ENCODE measurements at regions not wholly inside any gene's neighbourhood (a gene's known extent, or its start where the extent isn't known, plus 50 kb on each side); places are given as distances from the start of the nearest gene placed in this dataset.

DNA sequence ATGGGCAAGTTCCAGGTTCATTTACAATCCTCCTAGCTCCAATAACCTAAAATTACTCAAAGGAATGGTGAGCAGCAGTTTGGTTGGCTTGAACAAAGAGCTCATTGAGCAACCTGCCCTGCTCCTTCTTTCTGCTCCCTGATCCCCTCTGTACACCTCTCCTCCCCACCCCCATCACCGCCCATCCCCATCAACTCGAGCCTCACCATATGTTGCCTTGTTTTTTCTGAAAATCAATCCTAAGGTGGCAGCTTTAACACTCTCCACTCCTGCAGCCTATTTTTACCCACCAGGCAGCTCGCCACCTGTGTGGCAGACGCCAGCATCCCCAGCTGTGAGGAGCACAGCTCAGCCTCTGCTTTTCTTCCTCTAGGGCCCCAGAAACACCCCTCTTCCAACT, 533.4 kb upstream of the BRINP1 start:
- DNase-seq (ENCODE audit: low spot score in 2 of 2): no peak
- 52% methylated on average over 4 of the region's 4 CpGs for WGBS, 2 donors
- intact Hi-C loops (cut with DNase I; ENCODE audit: low total_unique reads): no loop called here
- no peak overlapping the region for H3K4me3 ChIP-seq (ENCODE audit: low read depth, poor library complexity, severe bottlenecking)
- TF ChIP-seq POLR2A (IDR thresholded peaks at IDR 0.05) (no peak), CTCF (IDR thresholded peaks at IDR 0.05) (no peak)

DNA sequence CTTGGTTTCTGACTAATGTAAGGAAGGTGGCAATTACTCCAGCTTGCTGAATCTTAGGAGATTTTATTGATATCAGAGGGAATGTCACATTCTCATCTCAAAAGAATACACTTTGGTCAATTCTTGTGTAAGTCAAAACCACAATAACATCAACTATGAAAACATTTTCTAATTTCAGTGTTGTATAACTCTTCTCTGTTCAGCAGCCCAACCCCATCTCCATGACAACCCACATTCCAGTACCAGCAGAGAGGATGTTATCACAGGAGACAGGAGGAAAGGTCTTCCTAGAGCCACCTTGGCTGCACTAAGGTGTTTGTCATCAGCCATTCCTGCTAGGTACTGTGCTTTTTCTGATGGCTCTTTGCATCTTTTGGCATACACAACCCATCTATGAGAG, 529.1 kb upstream of the BRINP1 start:
- intact Hi-C loops (cut with DNase I; ENCODE audit: low total_unique reads): no loop called here
- no peak for DNase-seq (ENCODE audit: low spot score in 2 of 2)
- TF ChIP-seq POLR2A (IDR thresholded peaks at IDR 0.05): no peak
- no peak for TF ChIP-seq CTCF (IDR thresholded peaks at IDR 0.05)
- no peak overlapping the region for H3K4me3 ChIP-seq (ENCODE audit: low read depth, poor library complexity, severe bottlenecking)

- DNase-seq (ENCODE audit: low spot score in 2 of 2): no peak
- H3K4me3 ChIP-seq (ENCODE audit: low read depth, poor library complexity, severe bottlenecking): no peak overlapping the region
- WGBS, 2 donors: 73 to 83% methylated on average over 2 of the region's 2 CpGs
- intact Hi-C loops (cut with DNase I; ENCODE audit: low total_unique reads): no loop called here
- TF ChIP-seq CTCF (IDR thresholded peaks at IDR 0.05) (no peak), POLR2A (IDR thresholded peaks at IDR 0.05) (no peak)
These were observed 515.2 kb upstream of the BRINP1 start for GRCh38 chr9:119884438-119884837.

- 62 to 63% methylated on average over 6 of the region's 6 CpGs for WGBS, 2 donors
- DNase-seq (ENCODE audit: low spot score in 2 of 2): no peak
- H3K4me3 ChIP-seq (ENCODE audit: low read depth, poor library complexity, severe bottlenecking): no peak overlapping the region
- intact Hi-C loops (cut with DNase I; ENCODE audit: low total_unique reads): no loop called here
- TF ChIP-seq POLR2A (IDR thresholded peaks at IDR 0.05) (no peak), CTCF (IDR thresholded peaks at IDR 0.05) (no peak)
These were observed 512.7 kb upstream of the BRINP1 start for GRCh38 chr9:119881898-119882297.

GRCh38 chr9:119880361-119880760, 511.1 kb upstream of the BRINP1 start:
- 82 to 85% methylated on average over 3 of the region's 3 CpGs for WGBS, 2 donors
- intact Hi-C loops (cut with DNase I; ENCODE audit: low total_unique reads): no loop called here
- TF ChIP-seq POLR2A (IDR thresholded peaks at IDR 0.05) (no peak), CTCF (IDR thresholded peaks at IDR 0.05) (no peak)
- no peak overlapping the region for H3K4me3 ChIP-seq (ENCODE audit: low read depth, poor library complexity, severe bottlenecking)
- DNase-seq (ENCODE audit: low spot score in 2 of 2): no peak

GRCh38 chr9:119877306-119877705, 508.1 kb upstream of the BRINP1 start:
- TF ChIP-seq CTCF (IDR thresholded peaks at IDR 0.05) (no peak), POLR2A (IDR thresholded peaks at IDR 0.05) (no peak)
- WGBS, 2 donors: 74% methylated on average over 6 of the region's 6 CpGs
- intact Hi-C loops (cut with DNase I; ENCODE audit: low total_unique reads): no loop called here
- DNase-seq (ENCODE audit: low spot score in 2 of 2): no peak
- no peak overlapping the region for H3K4me3 ChIP-seq (ENCODE audit: low read depth, poor library complexity, severe bottlenecking)

All from lower leg skin (tissue), 4 donors.